Breast epithelium (tissue), 3 donors: ENCODE measurements at regions not wholly inside any gene's neighbourhood (a gene's known extent, or its start where the extent isn't known, plus 50 kb on each side); places are given as distances from the start of the nearest gene placed in this dataset.

Source experiments
- CTCF ChIP-seq, 3 donors: fragments of 450-650 bp; IDR thresholded peaks; one replicate each; pipeline ENCODE4 v1.5.1; 2016 to 2017; ENCODE audit warnings: antibody characterized with exemption in 3 of 3, mild to moderate bottlenecking in 3 of 3, moderate library complexity in 3 of 3
- POLR2A ChIP-seq: fragments of 450-650 bp; IDR thresholded peaks from one replicate; pipeline ENCODE4 v1.6.1; 2016; ENCODE audit warnings: antibody characterized with exemption, mild to moderate bottlenecking, moderate library complexity
- POLR2AphosphoS5 ChIP-seq, 3 donors: sonication (generic); formaldehyde crosslinking; IDR thresholded peaks; one replicate each; pipeline ENCODE4 v1.6.1; 2017; ENCODE audit warnings: antibody characterized with exemption in 3 of 3

GRCh38 chr7:68213838-68214237 lies 1217.2 kb downstream of the TYW1 start:
- TF ChIP-seq POLR2A (no peak), CTCF (IDR thresholded peaks at IDR 0.05) (no peak), POLR2AphosphoS5 (IDR thresholded peaks at IDR 0.05) (no peak)
